NCI-H187 (cell line): ENCODE measurements at regions not wholly inside any gene's neighbourhood (a gene's known extent, or its start where the extent isn't known, plus 50 kb on each side); places are given as distances from the start of the nearest gene placed in this dataset.
"Not testable (repeated sequence)": the region's sequence is repeated elsewhere in the genome, so short reads cannot be mapped to it uniquely, and the experiment has no call there.

Source experiments
- DNase-seq, 2 experiments: peaks; one replicate each; lab custom pipeline; 2025; lab: John Stamatoyannopoulos, UW

- no peak for DNase-seq
Measured at GRCh38 chr7:4437916-4438315, 244.2 kb upstream of the FOXK1 start.

- DNase-seq = no peak
Measured at GRCh38 chr7:4438723-4439245, 243.3 kb upstream of the FOXK1 start.

DNA sequence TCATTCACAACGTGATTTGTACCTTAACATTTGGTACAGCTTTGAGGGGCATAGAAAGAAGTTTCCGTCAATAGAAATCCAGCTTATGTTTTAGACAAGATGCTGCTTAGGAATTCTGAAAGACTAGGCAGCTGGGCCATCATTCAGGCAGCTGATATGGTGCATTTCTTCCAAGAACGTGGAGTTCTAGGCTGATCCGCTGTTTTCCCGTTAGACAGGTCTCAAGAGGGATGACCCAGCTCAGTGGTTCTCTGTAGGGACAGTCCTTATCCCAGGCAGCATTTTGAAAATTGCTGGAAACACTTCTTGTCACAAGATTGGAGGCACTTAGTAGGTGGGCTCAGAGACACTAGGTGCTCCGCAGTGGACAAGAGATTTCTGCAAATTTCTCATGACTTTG lies 242.7 kb upstream of the FOXK1 start:
- DNase-seq = no peak

- no peak for DNase-seq
Measured at GRCh38 chr7:4444106-4444505, 238.0 kb upstream of the FOXK1 start.

DNA sequence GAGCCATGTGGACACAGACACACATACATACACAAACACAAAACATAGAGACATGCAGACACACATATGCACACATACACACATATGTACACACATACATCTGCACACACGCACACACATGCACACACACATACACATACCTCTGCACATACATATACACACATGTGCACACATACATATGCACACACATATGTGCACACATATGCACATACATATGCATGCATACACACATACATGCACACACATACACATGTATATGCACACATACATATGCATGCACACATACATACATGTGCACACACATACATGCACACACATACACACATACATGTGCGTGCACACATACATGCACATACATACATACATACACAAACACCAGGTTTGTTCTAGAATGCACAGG lies 236.3 kb upstream of the FOXK1 start:
- DNase-seq = no peak

- no peak for DNase-seq
Measured at GRCh38 chr7:4449263-4449662, 232.8 kb upstream of the FOXK1 start.

GRCh38 chr7:4450483-4450882 lies 231.6 kb upstream of the FOXK1 start:
- no peak for DNase-seq

- peak in 1 of 2 experiments; percentile 8 for DNase-seq
Measured at GRCh38 chr7:4460597-4460996, 221.5 kb upstream of the FOXK1 start.

DNA sequence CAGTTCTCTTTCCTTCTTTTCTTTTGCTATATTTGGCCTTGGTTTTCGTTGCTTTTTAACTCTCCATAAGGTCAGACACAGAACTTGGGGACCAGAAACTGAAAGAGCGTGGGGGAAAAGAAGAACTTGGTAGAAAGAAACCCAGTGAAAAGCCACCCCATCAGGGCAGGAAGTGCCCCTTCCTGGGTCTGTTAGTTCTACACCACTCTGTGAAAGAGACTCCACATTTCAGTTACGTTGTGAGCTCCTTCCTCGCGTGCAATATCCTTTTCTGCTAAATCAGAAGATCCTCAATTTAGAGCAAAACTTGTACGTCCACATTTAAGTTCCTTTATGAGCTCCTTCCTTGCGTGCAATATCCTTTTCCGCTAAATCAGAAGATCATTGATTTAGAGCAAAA lies 220.6 kb upstream of the FOXK1 start:
- no peak for DNase-seq

- no peak for DNase-seq
Measured at GRCh38 chr7:4468320-4469102, 213.6 kb upstream of the FOXK1 start.

DNA sequence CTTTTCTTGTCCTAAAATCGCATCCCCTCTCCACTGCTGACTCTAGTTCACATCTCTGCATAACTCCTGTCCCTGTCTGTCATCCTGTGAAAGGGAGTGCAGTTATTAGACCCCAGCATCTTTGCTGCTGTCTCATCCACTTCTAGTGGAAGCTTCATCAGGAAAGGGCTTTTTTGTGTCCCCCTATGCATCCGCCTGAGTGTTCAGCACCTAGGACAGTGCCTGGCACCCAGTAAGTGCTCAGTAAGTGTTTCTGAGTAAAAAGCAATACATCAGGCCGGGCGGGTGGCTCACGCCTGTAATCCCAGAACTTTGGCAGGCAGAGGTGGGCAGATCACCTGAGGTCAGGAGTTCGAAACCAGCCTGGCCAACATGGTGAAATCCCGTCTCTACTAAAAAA lies 211.8 kb upstream of the FOXK1 start:
- no peak for DNase-seq

GRCh38 chr7:4472728-4473127 lies 209.4 kb upstream of the FOXK1 start:
- no peak for DNase-seq

GRCh38 chr7:4479367-4480039 lies 202.6 kb upstream of the FOXK1 start:
- DNase-seq = peak; percentile 28 to 67

DNA sequence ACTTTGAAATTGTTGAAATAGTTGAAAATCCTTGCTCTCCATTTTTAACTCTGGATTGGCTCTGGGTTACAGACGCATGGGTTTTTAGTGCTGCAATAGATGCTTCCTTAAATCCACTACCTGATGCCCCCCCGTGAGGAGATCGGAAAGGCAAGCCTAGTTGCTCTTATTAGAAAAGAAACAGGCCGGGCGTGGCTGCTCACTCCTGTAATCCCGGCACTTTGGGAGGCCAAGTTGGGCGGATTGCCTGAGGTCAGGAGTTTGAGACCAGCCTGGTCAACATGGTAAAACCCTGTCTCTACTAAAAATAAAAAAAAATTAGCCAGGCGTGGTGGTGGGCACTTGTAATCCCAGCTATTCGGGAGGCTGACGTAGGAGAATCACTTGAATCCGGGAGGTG lies 202.0 kb upstream of the FOXK1 start:
- not testable (repeated sequence) for DNase-seq

DNA sequence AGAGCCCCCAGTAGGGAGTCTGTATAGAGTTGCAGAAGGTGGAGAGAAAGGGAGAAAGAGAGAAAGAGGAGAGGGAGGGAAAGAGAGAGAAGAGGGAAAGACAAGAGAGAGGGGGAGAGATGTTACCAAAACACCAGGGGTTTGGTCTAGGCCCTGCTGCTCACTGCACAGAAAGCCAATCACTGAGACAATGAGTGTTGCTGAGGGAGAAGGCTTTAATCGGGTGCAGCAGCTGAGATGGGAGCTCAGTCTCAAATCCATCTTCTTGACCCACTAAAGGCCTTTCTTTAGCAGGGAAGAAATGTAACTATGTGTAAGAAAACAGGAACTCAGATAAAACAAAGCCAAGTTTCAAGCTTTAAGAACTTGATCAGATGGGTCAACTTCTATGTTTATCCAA lies 198.2 kb upstream of the FOXK1 start:
- no peak for DNase-seq

DNA sequence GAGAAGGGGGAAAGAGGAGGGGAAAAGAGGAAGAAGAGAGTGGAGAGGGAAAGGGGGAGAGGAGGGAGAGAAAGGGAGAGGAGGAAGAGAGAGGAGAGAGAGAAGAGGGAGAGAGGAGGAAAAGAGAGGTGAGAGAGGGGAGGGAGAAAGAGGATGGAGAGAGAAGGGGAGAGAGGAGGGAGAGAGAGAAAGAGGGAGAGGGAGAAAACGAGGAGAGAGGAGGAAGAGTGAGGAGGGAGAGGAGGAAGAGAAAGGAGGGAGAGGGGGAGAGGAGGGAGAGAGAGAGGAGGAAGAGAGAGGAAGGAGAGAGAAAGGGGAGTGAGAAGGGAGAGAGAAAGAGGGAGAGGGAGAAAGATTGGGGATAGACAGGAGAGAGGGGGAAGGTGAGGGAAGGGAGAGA lies 197.6 kb upstream of the FOXK1 start:
- DNase-seq = no peak

DNA sequence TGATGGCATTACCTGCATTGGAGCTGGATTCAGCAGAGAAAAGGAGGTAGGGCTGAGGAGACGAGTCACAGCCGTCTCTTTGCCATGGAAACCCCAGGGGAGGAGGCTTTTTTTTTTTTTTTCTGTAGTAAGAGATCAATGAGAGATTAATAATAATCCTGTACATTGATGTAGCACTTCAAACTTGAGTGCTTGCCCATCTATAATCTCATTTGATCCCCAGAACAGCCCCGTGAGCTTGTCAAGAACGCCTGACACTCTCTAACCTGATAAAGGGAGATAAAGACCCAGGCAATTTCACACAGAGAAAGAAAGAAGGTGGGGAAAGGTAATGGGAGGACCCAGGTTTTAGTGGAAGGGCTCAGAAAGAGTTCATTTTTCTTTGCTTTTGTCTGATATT lies 195.2 kb upstream of the FOXK1 start:
- no peak for DNase-seq

DNA sequence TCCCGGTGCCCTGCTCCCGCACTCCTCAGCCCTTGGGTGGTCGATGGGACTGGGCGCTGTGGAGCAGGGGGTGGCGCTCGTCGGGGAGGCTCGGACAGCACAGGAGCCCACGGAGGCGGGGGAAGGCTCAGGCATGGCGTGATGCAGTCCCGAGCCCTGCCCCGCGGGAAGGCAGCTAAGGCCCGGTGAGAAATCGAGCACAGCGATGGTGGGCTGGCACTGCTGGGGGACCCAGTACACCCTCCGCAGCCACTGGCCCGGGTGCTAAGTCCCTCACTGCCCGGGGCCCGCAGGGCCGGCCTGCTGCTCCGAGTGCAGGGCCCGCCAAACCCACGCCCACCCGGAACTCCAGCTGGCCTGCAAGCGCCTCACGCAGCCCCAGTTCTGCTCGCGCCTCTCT lies 185.2 kb upstream of the FOXK1 start:
- not testable (repeated sequence) for DNase-seq

GRCh38 chr7:4500812-4501211 lies 181.3 kb upstream of the FOXK1 start:
- DNase-seq = no peak

DNA sequence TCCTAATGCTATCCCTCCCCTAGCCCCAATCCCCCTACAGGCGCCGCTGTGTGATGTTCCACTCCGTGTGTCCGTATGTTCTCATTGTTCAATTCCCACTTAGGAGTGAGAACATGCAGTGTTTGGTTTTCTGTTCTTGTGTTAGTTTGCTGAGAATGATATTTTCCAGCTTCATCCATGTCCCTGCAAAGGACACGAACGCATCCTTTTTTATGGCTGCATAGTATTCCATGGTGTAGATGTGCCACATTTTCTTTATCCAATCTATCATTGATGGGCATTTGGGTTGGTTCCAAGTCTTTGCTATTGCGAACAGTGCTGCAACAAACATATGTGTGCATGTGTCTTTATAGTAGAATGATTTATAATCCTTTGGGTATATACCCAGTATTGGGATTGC lies 174.2 kb upstream of the FOXK1 start:
- DNase-seq = not testable (repeated sequence)

DNA sequence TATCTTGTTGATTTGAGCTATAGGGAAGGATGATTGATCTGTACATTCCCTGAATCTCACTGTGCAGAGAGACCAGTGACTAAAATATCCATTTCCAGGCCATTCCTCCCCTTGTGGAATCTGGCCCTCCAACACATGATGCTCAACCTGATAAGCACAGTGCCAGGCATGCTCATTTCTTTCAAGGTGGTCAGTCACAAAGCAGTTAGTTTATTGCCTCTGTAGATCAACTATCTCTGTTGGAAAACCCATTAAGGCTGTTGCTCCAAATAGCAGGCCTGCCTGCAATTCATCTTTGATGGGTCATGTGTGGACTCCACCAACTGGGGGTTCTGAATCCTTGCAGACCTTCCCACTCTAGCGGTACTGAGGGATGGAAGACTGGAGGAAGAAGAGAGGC lies 168.6 kb upstream of the FOXK1 start:
- no peak for DNase-seq

DNA sequence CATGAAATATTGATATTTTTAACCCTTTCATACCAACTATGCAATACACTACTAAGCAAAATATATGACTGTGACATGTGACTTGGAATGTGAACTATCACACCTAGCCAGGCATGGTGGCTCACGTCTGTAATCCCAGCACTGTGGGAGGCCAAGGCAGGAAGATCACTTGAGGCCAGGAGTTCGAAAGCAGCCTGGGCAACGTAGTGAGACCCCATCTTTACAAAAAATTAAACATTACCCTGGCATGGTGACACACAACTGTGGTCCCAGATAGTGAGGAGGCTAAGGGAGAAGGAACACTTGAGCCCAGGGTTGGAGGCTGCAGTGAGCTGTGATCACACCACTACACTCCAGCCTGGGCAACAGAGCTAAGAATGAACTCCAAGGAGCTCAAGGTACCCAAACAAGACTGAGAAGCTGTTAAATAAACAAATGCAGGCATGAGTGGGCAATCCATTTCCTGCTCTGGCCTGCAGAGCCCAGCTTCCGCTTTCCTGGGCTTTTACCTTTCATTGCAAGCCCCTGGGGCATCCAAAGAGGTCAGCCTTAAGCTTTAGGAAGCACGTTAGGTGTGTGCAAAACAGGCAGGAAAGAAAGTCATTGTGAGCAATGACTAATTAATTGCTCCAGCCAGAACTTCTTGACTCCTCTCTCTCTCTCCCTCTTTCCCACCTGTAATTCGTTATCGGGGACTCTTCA lies 162.1 kb upstream of the FOXK1 start:
- no peak for DNase-seq

- no peak for DNase-seq
Measured at GRCh38 chr7:4523219-4523618, 158.9 kb upstream of the FOXK1 start.
